SKM-1 treated with dmso at 0.1 percent for 144 hours (cell line): ENCODE measurements at regions not wholly inside any gene's neighbourhood (a gene's known extent, or its start where the extent isn't known, plus 50 kb on each side); places are given as distances from the start of the nearest gene placed in this dataset.

Source experiments
- DNase-seq: peaks from one replicate; lab custom pipeline; 2025; ENCODE audit not compliant: unreplicated experiment; lab: John Stamatoyannopoulos, UW

DNA sequence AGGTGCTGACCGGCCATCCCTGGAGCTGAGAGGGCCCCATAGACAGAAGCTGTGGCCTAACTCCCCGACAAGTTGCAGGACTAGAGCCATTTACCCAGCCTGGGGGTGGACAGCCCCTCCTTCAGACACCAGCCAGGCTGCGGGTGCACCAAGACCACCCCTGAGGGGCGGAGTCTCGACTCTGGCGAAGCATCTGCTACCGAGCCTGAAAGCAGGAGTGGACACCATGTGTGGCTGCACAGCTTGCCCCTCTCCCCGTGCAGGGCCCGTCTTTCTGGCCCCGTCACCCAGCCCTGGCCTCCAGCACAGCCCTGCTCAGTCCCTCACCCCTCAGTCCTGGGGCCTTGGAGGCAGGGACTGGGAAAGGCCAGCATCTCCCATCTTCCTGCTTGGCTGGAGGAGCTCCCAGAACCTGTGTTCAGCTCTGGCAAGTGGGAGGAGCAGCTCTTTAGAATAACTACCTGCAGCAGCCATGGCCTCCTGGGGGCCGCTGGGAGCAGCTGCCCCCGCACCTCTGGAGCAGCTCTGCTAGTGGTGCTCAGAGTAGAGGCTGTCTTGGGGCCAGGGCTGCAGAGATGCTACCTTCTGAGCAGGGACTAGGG, 275.8 kb downstream of the NDUFA10 start:
- no peak for DNase-seq

DNA sequence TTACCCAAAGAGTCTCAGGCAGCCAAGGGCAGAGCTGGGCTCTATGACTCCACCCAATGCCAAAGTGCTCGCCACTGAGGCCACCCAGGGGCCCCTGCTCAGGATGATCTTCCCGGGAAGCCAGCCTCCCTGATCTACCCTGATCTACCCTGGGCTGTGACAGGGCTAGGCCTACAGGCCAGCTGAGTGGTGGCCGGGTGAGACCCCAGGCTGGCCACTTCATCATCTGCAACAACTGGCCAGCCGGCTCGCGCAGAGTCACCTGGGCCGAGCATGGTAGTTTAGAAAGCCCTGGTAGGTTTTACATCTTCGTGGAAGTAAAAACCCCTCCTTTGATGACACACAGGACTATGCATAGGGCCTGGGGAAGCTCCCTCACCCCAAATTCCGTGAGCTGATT, 276.3 kb downstream of the NDUFA10 start:
- no peak for DNase-seq

DNA sequence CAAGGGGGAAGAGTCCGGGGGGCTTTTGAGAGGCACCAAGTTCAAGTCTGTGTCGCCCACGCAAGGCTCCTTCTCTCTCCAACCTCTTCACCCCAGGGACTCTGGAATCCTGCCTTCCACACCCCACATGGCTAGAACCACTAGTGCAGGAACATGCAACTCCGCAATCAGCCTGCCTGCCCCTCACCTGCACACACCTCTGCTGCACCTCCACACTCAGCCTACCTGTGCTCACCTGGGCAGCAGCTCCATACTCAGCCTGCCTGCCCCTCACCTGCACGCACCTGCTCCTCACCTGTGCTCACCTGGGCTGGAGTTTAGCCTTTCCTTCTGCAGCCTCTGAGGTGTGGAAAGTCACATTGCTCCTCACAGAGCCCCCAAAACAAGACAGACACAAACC, 277.4 kb downstream of the NDUFA10 start:
- no peak for DNase-seq

DNA sequence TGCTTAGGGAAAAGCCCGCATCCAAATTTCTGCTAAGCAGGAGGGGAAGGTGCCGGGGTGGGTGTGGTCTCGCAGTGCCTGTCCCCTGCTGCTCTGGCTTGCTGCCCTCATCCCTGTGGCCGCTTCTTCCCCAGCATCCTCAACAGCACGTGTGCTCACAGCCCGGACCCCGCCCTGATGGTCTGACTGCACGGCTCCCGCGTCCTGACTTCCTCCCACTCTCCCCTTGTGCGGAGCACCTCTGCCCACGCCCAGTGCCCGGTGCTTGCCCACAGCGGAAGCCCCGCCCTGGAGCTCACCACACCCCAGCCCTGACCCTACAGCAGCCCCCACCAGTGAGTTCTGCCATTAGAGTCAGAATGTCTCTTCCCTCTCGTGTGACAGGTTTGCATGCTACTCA, 277.9 kb downstream of the NDUFA10 start:
- DNase-seq: no peak

DNA sequence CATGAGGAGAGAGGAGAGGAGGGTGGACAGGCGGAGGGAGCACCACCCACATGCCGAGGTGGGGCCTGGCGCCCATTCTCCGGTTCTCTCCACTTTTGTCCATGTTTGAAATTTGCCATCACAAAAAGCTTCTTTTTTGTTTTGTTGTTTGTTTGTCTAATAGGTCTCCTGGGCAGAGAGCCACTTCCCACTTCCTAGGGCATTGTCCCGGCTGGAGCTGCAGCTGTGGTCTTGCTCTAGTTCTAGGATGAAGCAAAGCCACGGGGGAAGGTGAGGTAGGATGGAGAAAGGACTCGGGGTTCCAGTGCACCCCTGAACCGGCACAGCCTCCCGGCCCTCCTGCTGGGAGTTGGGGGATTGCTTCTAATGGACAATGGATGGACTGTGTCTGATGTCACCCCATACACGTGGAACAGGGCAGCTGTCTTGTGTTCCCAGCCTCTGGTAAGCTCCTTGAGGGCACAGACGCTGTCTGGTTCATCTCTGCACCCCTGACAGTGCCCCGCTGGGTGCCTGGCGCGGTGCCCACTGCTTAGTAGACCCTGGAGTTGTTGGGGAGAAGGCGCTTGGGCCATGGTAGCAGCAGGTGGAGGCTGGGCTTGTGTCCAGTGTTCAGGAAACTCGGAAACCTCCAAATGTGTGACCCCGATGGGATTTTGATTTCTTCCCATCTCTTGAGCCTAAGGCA, 278.4 kb downstream of the NDUFA10 start:
- DNase-seq: no peak

DNA sequence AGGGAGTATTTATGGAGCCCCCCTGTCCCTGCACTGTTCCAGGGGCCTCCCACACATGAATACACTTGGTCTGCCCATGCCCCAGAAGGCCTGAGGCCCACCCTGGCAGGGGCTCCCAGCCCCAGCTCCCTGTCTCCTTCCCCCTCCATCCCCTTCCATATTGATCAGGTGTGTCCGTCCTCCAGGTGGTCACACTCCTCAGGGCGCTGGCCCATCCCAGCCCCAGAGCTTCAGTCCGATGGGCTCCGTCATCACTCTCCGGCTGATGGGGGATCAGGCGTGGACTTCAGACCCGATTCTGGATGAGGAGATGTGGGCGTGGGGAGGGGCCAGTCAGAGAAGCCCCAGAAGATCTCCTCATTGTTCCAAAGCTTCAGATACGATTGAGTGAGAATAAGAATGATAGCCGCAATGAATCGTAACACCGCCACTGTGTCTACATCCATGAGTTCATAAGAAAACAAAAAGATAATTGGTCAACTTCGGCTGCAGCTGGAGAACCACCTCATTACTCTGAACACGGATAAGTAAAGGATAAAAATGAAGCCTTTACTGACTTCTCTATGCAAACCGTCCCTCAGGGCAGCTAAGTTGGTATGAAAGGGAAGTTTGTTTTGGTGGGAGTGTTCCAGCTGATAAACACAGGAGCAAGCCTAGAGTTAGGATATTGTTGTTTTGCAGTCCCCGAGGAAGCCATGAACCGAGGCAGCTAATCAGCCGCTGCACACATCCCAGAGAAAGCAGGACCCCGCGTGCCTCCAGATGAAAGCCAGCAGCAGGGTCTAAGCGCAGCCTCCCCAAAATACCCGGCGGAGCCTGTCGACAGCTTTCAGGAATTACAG, 279.5 kb downstream of the NDUFA10 start:
- DNase-seq: no peak

DNA sequence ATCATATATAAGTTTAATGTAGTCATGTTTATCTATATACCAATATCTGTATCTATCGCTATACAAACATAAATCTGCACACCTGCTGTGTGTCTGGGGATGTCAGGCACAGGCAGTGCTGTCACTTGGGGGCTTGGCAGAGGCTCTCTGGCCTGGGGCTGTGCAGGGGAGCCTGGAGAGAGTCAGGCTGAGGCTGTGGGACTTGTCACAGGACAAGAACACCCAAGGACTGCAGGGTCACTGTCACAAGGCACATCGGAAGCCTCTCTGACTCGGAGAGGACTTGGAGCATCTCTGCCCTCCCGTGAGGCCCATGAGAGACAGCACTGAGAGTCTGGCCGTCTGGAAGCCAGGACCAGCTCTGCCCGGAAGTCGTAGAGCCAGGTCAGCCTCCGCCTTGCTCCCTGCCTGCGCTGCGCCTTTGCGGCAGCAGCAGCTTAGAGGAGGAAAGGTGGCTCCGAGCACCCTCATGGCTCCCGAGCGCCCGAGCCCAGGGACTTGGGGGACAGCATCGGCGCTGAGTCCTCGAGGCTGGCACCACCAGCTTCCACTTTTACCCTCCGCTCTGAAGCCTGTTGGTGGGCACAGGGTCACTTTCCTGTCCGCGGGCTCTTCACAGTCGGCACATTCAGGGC, 280.3 kb downstream of the NDUFA10 start:
- DNase-seq: no peak

DNA sequence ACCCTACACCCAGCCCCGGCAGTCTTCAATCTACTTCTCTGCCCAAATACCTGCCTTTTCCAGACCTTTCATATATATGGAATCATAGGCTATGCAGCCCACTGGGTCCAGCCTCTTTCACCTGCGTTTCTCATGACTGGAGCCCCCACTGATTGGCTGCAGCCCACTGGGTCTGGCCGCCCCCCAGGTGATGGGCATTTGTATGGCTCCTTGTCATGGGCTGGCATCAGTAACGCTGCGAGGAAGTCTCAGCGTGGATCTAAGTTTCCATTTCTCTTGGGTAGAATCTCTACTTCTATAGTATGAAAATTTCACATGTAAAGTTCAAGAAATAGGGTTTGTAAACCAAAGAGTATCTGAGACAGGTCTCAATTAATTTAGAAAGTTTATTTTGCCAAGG, 281.9 kb downstream of the NDUFA10 start:
- DNase-seq: no peak

DNA sequence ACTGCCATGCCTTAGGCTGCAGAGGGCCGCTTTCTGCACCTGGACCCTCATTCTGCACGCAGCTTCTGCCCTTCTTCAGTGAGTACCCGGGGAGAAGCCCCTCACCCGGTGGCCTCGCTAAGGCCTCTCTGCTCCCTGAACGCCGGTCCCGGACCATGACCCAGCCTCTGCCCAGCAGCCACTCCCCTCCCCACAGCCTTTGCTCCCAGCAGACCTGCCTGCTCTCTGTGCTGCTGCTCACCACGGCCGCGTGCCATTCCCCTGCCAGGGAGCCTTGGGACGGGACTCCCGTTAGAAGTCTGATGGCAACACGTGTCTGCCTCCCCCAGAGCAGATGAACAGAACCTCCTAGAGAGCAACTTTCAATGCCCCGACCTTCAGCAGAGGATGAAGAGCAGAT, 282.8 kb downstream of the NDUFA10 start:
- no peak for DNase-seq

DNA sequence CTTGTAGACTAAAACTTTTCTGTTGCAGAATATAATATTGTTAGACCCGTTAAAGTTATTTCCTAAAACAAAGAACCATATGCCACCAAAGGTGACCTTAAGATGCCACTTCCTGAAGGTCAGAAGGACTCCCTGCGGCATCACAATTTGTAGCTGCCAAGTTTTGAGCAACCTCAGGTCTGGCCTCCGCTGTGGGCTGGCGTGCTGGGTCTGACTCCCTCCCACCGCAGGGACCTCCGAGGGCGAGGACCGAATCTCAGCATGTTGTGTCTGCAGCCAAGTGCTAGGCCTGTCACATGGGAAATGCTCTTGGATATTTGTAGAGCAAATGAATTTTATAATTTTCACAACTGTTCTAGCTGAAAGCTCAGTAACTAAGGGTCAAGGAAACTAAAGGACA, 285.9 kb downstream of the NDUFA10 start:
- DNase-seq: no peak

DNA sequence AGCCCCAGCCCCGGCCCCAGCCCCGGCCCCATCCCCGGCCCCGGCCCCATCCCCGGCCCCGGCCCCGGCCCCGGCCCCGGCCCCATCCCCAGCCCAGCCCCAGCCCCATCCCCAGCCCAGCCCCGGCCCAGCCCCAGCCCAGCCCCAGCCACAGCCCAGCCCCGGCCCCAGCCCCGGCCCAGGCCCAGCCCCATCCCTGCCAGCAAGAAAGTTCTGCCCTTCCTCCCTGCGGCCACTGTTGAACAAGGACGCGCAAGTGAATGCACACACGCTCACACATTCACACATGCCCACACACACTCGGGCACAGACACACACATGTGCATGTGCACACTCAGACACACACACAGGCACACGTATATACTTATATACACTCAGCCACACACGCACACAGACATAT, 287.0 kb downstream of the NDUFA10 start:
- DNase-seq: no peak

DNA sequence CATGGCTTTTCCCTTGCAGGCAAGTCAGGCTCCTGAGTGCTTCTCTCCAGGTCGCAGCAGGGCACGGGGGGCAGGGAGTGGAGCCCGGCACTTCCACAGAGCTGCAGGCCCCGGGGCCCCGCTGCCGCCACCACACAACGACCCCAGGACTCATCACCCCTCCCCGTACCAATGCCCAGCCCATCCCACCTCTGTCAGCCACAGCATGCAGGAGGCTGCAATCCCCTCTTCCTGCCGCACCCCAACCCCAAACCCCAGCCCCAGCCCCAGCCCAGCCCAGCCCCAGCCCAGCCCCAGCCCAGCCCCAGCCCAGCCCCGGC, 288.0 kb downstream of the NDUFA10 start:
- no peak for DNase-seq

DNA sequence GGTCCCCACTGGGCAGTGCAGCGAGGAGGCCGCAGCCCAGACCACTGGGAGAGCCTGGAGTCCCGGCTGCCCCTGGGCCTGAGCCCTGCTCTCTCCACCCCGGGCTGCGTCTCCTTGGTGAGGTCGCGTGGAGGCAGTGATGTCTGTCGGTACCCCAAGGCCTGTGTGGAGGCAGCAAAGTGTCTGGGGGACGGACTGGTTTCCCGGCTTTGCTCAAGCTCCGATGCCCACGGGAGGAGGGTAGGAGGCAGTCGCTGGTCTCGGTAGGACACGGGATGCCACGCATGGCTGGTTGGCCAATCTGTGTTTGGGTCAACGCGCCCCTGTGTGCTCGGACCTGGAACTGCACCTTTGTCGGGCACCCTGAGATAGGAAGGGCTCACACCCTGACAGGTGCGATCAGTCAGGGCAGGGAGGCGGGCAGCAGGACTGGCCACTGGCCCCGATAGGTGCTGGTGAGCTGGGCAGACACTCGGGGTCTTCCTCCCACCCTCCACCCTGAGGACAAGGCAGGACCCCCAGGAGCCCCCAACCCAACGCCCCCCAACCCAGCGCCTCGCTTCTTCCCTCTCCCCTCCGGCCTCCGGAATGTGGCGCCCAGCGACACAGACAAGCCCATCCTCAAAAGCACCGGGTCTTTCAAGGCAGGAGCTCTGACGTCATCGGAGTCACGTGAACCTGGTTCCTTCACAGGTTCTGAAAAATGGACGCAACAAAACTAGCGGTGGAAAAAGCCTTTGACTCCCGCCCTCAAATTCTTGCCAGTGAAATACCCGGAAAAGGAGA, 288.6 kb downstream of the NDUFA10 start:
- DNase-seq: no peak

DNA sequence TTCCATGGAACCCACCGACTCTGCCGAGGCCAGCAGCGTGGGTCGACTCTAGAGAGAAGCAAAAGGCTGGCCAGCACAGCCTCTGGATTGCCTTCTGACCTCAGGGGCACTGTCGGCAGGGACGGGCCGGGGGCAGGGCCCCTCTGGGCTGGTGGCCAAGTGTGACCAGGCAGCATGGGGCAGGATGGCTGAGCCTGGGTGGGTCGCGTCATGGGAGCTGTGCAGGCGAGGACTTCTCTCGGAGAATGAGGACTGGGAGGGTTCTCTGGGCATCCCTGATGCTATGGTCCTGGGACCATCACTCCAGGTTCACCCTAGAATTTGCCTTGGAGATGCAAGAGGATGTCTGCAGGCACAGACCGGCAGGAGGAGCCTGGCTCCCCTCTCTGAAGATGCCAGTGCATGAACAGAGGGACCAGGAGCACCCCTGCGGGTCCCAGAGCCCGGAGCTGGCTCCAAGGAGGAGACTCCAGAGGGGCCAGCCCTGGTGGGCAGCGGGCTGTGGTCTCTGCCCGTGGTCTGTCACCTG, 289.2 kb downstream of the NDUFA10 start:
- no peak for DNase-seq

DNA sequence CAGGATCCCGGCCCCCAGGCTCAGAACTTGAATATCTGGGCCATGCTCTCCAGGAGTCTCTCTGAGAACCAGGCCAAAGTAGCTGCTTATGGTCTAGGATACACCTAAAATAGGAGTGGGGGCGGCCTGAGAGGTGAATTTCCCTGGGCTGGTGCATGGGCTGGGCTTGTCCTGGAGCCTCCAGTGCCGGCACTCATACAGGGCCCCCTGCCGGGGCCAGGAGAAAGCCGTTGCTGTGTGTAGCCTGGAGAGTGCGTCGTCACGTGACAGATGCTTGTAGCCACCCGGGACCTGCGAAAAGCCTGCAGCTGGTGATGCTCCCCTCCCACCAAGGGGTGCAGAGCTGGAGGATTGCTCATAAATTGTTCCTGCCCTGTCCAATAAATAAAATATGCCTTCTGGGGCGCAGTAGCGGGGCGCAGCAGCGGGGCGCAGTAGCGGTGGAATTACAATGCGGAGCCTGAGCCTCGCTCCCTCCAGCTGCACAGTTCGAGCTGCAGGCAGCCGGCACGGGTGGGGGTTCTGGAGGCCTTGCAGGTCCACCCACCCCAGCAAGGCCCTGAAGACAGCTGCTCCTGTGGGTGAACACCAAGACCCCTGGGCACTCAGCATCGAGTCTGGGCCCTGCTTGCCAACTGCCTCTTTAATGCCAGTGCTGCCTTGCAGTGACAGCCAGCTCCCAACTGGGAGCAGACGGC, 289.9 kb downstream of the NDUFA10 start:
- no peak for DNase-seq

DNA sequence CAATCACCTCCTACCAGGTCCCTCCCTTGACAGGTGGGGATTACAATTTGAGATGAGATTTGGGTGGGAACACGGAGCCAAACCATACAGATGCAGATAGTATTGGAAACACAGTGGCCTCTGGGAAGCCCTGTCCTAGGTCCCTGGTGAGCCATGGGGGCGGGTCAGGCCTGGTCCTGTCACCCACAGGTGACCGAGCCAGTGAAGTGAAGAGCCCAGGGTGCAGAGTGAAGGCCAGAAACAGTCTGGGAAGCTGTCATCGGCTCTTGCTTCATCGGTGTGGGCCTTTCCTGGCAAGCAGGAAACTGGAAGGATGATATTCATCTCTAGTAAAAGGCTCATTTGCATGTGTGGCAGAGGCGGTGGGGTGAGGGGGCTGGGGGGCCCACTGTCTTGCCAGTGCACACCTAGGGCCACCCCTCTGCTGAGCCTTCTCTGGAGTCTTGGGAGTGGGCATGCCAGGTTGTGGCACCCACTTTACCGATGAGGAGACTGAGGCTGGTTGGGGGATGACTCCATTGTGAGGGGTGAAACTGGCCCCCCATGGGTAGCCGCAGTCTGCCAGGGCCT, 290.6 kb downstream of the NDUFA10 start:
- DNase-seq: no peak

DNA sequence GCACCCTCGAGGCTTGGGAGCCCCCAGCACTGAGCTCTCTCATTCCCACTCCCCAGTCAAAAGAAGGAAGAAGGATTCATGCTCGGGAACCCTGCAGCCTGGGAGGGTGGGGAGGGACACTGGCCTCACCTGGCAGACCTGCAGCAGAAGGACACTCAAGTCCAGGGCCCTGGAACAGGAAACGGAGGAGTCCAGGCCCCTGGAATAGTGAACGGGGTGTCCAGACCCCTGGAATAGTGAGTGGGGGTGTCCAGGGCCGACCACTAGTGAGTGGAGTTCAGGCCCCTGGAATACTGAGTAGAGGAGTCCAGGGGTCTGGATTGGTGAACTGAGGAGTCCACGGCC, 292.5 kb downstream of the NDUFA10 start:
- DNase-seq: no peak

DNA sequence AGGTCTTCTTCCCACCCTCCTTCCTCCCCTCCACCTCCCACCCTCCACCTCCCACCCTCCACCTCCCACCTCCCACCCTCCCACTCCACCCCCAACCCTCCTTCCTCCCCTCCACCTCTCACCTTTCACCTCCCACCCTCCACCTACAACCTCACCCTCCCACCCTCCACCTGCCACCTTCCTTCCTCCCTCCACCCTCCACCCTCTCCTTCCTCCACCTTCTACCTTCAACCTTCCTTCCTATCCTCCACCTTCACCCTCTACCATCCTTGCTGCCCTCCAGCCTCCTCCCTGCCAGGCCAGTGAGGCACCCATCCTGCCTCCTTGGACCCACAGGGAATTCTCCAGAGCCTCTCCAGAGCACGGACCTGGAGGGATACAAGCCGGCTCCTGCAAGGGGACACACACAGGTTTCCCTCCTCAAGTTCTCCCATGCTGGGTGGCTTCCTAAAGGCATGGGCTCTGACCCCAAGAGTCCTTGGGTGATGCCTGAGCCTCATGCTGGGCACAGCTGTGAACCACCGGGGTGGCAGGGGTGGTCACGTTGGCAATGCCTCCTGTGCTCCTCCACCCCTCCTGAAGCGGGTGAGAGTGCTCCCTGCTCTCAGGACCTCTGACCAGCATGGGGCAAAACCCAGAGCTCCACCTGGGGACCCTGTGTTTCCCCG, 293.0 kb downstream of the NDUFA10 start:
- no peak for DNase-seq

DNA sequence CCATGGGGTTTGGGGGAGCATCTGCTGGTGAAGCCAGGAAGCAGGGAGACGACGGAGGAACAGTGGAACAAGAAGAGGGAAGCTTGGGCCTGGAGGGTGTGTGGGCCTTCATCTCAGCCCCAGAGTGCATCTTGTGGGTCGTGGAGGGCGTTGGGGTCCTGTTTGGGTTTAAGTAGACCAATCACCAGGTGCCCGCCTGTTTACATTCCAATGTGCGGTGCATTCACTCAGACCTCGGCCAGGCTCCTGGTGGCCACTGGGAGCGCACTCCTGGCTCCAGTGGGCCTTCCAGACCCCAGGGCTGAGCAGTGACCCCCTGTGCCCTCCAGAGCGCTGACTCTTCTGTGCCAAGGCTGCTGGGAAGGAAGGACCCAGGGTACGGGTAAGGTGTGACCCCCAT, 293.7 kb downstream of the NDUFA10 start:
- no peak for DNase-seq

DNA sequence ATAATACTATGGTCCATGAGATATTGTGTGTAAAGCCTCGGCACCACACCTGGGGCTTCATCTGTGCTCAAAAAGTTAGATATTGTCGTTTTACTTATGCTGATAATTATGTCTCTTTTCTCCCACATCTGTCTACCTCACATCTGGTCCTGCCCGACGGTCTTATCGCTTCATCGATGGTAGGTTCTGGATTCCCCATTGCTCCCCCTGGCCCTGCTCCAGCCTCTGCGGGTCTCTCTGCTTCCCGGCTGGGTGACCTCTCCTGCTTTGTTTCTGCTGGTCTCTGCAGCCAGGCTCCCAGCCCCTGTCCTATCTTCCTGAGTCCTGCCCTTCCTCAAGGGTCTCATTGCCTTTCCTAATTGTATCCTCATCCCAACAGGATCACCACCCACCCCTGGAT, 294.2 kb downstream of the NDUFA10 start:
- DNase-seq: no peak
